Breast epithelium (tissue), 4 donors: ENCODE measurements at regions not wholly inside any gene's neighbourhood (a gene's known extent, or its start where the extent isn't known, plus 50 kb on each side); places are given as distances from the start of the nearest gene placed in this dataset.
A peak's percentile ranks its signal among the peaks of the same experiment; 100 is the strongest.

Experiments used
- DNase-seq, 2 donors: peaks; one replicate each; pipeline ENCODE4 v3.0.0-alpha.2; 2019; ENCODE audit warnings: low spot score in 2 of 2
- H3K27ac ChIP-seq, 2 donors: fragments of 200-600 bp; sonication (generic) in 1 of 2; one replicate each; pipeline ENCODE4 v1.5.1; 2016 to 2019; ENCODE audit warnings: mild to moderate bottlenecking in 1 of 2
- H3K27me3 ChIP-seq, 2 donors: fragments of 200-600 bp; sonication (generic) in 1 of 2; one replicate each; pipeline versions ENCODE4 v1.5.1 to v1.6.0; 2017 to 2019; ENCODE audit warnings: control low read depth in 1 of 2, mild to moderate bottlenecking in 1 of 2
- H3K36me3 ChIP-seq: fragments of 200-600 bp; one replicate; pipeline ENCODE4 v1.5.1; 2019
- H3K4me1 ChIP-seq, 2 donors: fragments of 200-600 bp; sonication (generic); one replicate each; pipeline ENCODE4 v1.5.1; 2016 to 2019; ENCODE audit warnings: control low read depth in 1 of 2
- H3K4me3 ChIP-seq, 3 donors: fragments of 200-600 bp; sonication (generic); 1 replicate in 2 of 3; 2 replicates in 1 of 3; pipeline ENCODE4 v1.5.1; 2016 to 2019; ENCODE audit warnings: mild to moderate bottlenecking in 3 of 3, moderate library complexity in 2 of 3
- H3K9me3 ChIP-seq, 2 donors: fragments of 200-600 bp; sonication (generic) in 1 of 2; one replicate each; pipeline ENCODE4 v1.5.1; 2016 to 2019; ENCODE audit warnings: control low read depth in 1 of 2
- CTCF ChIP-seq, 3 donors: fragments of 450-650 bp; IDR thresholded peaks; one replicate each; pipeline ENCODE4 v1.5.1; 2016 to 2017; ENCODE audit warnings: antibody characterized with exemption in 3 of 3, mild to moderate bottlenecking in 3 of 3, moderate library complexity in 3 of 3
- POLR2A ChIP-seq: fragments of 450-650 bp; IDR thresholded peaks from one replicate; pipeline ENCODE4 v1.6.1; 2016; ENCODE audit warnings: antibody characterized with exemption, mild to moderate bottlenecking, moderate library complexity
- POLR2AphosphoS5 ChIP-seq, 3 donors: sonication (generic); formaldehyde crosslinking; IDR thresholded peaks; one replicate each; pipeline ENCODE4 v1.6.1; 2017; ENCODE audit warnings: antibody characterized with exemption in 3 of 3
- intact Hi-C: fragments of 100-400 bp; cut with DNase I; formaldehyde crosslinking; loops from one replicate; pipeline ENCODE4 v1.15.1; 2023; ENCODE audit warnings: low total_unique reads

- Histone ChIP-seq H3K9me3 (no peaks in the 10 kb centered on the region), H3K4me1 (no peaks in the 10 kb centered on the region), H3K27me3 (no peaks in the 10 kb centered on the region), H3K36me3 (no peaks in the 10 kb centered on the region), H3K4me3 (no peak overlapping the region), H3K27ac (no peak overlapping the region)
- DNase-seq, result no peak
- no peak for TF ChIP-seq POLR2AphosphoS5 (IDR thresholded peaks at IDR 0.05)
- TF ChIP-seq POLR2A, result no peak
- no peak for TF ChIP-seq CTCF (IDR thresholded peaks at IDR 0.05)
- intact Hi-C loops, result no loop called here
Measured at GRCh38 chr5:158351485-158352125, 492.7 kb upstream of the CLINT1 start.

GRCh38 chr5:158349987-158350386, 491.0 kb upstream of the CLINT1 start:
- intact Hi-C loops, result no loop called here
- Histone ChIP-seq H3K36me3 (no peaks in the 10 kb centered on the region), H3K27ac (peak overlapping the region; percentile 46 to 51), H3K4me3 (no peak overlapping the region), H3K4me1 (no peaks in the 10 kb centered on the region), H3K27me3 (no peaks in the 10 kb centered on the region), H3K9me3 (peaks cover 0 to 8% of the 10 kb centered on the region in 2 donors)
- TF ChIP-seq CTCF (IDR thresholded peaks at IDR 0.05), result no peak
- TF ChIP-seq POLR2AphosphoS5 (IDR thresholded peaks at IDR 0.05), result no peak
- TF ChIP-seq POLR2A, result no peak
- DNase-seq, result no peak

GRCh38 chr5:158344376-158344775, 485.4 kb upstream of the CLINT1 start:
- Histone ChIP-seq H3K4me1 (no peaks in the 10 kb centered on the region), H3K36me3 (no peaks in the 10 kb centered on the region), H3K4me3 (no peak overlapping the region), H3K27me3 (no peaks in the 10 kb centered on the region), H3K9me3 (peaks cover 0 to 10% of the 10 kb centered on the region in 2 donors), H3K27ac (no peak overlapping the region)
- no peak for TF ChIP-seq POLR2AphosphoS5 (IDR thresholded peaks at IDR 0.05)
- no peak for TF ChIP-seq CTCF (IDR thresholded peaks at IDR 0.05)
- TF ChIP-seq POLR2A, result no peak
- DNase-seq, result no peak
- intact Hi-C loops, result no loop called here

GRCh38 chr5:158340608-158341007, 481.7 kb upstream of the CLINT1 start:
- no peak for DNase-seq
- no peak for TF ChIP-seq POLR2A
- TF ChIP-seq POLR2AphosphoS5 (IDR thresholded peaks at IDR 0.05), result no peak
- TF ChIP-seq CTCF (IDR thresholded peaks at IDR 0.05), result no peak
- Histone ChIP-seq H3K4me1 (no peaks in the 10 kb centered on the region), H3K27me3 (no peaks in the 10 kb centered on the region), H3K27ac (no peak overlapping the region), H3K36me3 (no peaks in the 10 kb centered on the region), H3K4me3 (no peak overlapping the region), H3K9me3 (peaks cover 0 to 8% of the 10 kb centered on the region in 2 donors)
- intact Hi-C loops, result no loop called here

- no peak overlapping the region for H3K4me3 ChIP-seq
- H3K9me3 ChIP-seq, result peaks cover 5 to 8% of the 10 kb centered on the region in 2 donors
- no peaks in the 10 kb centered on the region for H3K36me3 ChIP-seq
- H3K4me1 ChIP-seq, result no peaks in the 10 kb centered on the region
- no peaks in the 10 kb centered on the region for H3K27me3 ChIP-seq
- no peak for DNase-seq
- TF ChIP-seq POLR2A (no peak), CTCF (IDR thresholded peaks at IDR 0.05) (no peak), POLR2AphosphoS5 (IDR thresholded peaks at IDR 0.05) (no peak)
- no peak overlapping the region for H3K27ac ChIP-seq
- intact Hi-C loops, result no loop called here
Measured at GRCh38 chr5:158326256-158326655, 467.3 kb upstream of the CLINT1 start.
